HG03060 (cell line): ENCODE measurements at regions not wholly inside any gene's neighbourhood (a gene's known extent, or its start where the extent isn't known, plus 50 kb on each side); places are given as distances from the start of the nearest gene placed in this dataset.

Experiments
- ATAC-seq: cut with Tn5 transposase; IDR thresholded peaks from one replicate; pipeline ENCODE4 v1.9.1; 2021; ENCODE audit warnings: low read depth, moderate number of reproducible peaks; ENCODE audit not compliant: unreplicated experiment

DNA sequence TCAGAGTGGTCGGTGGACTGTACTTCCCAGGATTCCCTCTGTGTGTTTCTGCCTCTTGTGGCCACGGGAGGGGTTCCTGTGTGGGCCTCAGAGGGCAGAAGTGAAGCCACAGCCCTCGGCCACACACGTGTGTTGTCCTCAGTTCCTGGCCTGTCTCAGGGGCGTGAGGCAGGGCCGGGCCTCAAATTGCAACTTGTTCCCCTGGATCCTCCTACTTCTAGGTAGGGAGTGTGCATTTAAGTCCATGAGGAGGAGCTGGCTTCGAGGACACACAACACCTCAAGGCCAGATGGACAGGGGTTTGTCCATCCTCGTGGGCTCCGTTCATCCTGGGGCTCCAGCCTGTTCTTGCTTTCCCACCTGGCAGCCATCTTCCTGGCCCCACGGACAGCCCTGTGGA is 573.0 kb downstream of the TBC1D22A start:
- ATAC-seq, result no peak

DNA sequence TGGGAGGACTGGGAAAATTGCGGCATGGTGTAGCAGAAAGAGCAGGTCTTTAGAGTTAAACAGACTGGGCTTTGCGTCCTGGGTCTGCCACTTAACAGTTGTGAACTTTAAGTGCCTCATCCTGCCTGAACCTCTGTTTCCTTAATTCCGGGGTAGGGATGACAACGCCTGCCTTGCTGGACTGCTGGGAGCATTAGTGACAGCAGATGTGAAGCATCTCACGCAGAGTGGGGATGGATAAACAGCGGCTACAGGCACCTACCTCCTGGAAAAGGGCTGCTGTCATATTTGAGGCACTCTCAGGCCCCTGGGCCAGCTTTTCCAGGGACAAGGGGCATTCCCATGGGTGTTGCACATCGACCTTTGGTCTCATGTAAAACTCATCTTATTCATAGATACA is 572.2 kb downstream of the TBC1D22A start:
- ATAC-seq, result no peak

DNA sequence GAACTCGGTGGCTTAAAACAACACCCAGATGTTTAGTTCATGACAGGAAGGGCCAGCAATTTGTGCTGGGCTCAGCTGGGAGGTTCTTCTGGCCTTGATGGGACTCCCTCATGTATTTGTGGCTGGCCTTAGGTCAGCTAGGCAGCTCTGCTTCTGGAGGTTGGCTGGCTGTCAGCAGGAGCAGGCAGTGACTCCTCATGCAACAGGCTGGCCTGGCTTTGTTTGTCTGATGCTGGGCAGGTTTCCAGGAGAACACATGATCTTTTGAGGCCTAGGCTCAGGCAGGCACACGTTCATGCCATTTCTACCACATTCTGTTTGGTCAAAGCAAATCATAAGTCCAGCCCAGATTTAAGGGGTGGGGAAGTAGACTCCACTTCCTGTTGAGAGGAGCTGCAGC is 571.2 kb downstream of the TBC1D22A start:
- no peak for ATAC-seq

DNA sequence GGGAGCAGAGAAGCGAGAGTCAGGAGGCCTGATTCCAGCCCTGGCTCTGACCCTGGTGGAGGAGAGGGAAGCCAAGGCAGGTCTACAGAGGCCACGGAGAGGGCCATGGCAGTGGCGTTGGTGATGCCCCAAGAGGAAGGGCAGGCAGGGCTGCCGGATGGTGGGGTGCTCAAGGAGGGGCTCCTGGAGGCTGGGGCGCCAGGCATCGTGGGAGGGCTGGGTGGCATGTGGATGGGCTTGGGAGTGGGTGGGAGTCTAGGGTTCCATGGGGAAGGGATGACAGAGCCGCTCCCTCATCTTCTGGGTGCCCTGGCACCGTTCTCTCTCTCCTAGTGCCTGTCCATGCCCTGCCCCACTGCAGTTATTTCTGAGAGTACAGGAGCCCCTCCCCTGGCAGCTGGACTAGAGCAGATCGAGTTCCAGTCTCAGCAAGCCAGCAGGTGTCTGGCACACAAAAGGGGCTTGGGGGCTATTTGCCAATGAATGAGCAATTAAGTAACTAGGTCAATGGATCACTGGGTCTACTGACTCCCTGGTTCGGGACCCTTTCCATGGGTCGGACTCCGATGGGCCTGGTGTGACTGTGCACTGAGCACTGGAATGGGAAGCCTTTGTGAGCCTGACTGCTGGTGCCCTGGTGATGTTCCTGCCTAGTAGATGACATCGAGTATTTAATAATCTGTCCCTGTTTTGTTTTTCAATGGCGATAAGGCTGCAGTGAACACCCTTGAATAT is 570.0 kb downstream of the TBC1D22A start:
- no peak for ATAC-seq

DNA sequence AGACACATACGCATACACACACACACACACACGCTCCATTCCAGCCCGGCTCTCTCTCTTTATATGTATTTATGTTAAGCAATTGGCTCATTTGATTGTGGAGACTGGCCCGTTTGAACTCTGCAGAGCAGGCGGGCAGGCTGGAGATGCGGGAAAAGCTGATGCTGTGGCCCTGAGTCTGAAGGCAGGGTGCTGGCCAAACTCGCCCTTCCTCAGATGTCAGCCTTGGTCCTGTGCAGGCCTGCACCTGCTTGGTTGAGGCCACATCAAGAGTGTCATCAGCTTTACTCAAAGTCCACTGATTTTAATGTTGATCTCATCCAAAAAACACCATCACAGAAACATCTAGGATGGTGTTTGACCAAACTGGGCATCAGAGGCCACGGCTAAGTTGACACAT is 569.3 kb downstream of the TBC1D22A start:
- no peak for ATAC-seq

DNA sequence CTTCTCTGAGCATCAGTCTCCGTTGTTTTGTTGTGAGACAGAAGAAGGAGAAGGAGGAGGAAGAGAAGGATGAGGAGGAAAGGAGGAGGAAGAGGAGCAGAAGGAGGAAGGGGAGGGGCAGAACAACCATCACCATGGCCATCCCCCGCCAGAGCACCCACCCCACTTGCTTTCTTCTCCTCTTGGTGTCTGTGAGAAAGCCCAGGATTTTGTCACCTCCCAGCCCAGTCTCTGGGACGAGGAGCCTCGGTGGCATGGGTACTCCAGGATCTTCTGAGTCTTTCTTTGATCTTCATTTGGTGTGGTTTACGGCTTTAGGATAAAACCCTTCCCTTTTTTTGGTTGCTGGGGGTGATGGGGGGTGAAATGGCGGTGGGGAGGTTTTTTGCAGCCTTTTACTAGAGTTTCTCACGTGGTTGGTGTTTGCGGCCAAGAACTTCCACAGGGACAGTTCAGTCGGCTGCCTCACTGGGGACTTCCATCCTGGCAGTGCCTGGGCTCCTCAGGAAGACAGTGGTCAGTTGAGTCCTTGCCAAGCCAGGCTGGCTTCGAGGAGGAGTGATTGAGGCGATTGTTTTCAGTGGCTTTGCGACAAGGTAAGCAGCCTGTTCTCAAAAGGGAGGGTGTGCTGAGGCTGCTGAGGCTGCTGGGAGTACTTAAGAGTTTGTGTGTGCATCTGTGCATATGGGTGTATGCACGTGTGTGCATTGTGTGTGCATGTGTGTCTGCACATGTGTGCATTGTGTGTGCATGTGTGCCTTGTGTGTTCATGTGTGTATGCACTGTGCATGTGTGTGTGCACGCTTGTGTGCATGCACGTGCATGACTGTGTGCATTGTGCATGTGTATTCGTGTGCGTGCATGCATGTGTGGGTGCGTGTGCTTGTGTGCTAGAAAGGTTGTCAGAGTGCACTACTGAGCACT is 567.5 kb downstream of the TBC1D22A start:
- no peak for ATAC-seq

DNA sequence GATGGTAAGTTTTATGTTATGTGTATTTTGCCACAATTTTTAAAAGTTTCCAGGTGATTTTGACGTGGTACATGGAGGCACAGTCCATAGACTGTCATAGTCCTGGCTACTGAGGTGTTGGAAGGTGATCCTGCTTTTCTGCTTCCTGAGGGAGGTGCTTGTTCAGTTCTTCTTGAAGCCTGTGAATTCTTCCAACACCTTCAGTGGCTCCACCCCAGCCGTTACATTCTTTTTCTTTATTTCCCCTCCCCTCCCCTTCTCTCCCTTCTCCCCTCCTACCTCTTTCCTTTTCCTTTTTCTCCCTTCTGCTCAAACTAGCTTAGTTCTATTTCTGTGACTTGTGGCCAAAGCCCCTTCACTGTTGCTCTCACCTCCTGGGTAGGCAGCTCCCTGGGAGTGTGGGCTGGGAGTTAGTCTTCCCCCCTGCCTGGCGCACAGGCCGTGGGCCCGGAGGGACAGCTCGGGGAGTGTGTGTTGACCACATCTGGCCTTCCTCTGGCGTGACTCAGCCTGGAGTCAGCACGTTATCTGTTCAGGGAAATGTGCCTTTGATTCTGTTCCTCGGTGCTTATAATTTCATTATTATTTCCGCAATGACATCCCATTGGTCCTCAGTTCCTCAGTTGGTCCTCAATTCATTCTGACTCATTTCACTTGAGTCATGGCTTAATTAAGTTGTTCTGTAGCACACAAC is 566.2 kb downstream of the TBC1D22A start:
- no peak for ATAC-seq

DNA sequence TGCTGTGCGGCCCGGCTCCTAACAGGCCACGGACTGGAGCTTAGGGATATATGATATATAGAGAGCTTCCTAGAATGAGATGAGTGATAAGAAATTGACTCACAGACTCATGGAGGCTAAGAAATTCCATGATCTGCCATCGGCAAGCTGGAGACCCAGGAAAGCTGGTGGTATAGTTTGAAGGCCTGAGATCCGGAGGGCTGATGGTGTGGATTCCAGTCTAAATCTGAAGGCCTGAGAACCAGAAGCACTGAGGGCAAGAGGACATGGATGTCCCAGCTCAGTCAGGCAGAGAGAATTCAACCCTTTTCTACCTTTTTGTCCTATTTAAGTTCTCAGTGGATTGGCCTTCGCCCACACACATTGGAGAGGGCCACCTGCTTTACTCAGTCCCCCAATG is 564.8 kb downstream of the TBC1D22A start:
- no peak for ATAC-seq

DNA sequence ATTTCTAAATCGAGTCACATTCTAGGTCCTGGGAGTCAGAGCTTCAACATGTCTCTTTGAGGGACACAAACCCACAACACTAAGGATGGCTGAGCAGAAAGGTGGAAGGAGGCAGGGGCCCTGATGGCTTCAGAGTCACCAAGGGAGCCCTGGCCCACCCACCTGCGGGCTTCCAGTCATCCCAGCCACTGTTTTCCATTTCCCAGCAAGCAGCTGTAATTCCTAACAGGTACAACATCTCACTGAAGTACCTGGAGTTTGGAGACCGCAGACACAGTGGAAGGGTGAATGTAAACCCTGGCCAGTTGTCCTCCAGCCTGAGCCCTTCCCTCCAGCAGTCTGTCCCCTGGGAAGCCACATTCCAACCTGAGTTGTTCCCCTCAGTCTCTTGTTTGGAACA is 562.8 kb downstream of the TBC1D22A start:
- ATAC-seq, result no peak

DNA sequence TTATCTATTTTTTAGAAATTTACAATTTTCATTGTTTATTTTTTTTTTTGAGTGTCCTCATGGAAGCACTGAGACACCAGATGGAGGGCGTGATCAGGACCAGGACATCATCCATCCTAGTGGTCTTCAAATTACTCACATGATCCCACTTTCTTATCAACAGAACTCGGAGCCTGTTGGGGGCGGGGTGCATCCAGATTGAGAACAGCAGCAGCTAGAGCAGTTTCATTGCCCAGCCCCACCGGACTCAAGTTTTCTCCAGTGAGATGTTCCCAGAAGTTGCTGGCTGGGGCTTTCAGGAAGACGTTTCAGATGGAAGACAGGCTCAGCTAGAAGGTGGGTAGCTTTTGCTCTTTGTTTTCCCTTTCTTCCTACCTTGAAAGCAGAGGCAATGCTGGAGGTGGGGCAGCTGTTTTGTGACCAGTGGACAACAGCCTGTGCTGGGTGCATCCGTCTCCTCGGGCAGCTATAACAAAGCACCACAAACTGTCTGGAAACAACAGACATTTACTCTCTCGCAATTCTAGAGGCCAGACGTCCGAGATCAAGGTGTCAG is 562.1 kb downstream of the TBC1D22A start:
- no peak for ATAC-seq

DNA sequence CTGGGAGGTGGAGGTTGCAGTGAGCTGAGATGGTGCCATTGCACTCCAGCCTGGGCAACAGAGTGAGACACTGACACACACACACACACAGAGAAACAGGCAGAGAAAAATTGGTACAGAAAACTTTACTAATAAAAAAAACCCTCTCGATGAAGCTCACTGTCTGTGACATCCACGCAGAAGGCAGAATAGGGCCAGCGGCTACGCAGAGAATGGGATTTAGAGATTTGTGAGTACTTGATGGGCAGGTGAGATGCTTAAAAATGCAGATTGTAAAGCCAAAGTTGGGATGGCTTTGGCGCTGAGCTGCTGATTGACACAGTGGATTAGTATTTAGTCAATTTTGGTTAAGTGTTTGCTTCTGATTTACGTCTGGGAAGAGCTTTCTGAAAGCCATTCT is 561.1 kb downstream of the TBC1D22A start:
- ATAC-seq, result no peak

DNA sequence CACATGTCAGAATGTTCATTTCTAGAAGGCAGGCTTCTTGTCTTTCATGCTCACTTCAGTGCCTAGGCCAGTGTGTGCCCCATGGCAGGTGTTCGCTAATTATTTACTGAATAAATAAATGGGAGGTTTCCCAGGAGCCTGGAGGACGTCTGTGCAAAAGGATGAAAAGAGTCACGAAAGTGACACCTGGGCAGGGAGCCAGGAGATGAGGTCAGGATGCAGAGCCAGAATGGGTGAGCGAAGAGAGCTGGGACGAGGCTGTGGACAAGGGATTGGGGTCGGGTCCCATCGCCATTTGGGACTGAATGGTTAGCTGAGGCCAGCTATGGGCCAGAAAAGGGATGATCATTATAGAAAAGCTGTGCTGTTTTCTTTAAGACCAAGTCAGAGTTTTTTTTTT is 560.4 kb downstream of the TBC1D22A start:
- ATAC-seq, result no peak

DNA sequence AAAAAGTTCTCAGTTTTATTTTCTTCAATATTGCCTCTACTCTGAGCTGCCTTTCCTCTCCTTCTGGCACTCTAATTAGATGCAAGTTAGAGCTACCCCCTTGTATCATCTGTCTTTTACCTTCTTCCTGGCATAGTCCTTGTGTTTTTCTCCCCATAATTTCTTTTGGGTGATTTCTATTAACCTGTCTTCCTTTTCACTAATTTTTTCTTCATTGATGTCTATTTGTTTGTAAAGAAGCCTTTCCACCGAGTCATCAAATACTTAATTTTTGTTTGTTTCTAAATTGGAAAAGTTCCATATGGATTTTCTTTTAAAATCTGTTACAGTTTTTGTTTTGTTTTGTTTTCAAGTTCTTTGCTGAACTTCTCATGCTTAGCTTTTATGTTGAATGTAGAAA is 558.1 kb downstream of the TBC1D22A start:
- no peak for ATAC-seq

DNA sequence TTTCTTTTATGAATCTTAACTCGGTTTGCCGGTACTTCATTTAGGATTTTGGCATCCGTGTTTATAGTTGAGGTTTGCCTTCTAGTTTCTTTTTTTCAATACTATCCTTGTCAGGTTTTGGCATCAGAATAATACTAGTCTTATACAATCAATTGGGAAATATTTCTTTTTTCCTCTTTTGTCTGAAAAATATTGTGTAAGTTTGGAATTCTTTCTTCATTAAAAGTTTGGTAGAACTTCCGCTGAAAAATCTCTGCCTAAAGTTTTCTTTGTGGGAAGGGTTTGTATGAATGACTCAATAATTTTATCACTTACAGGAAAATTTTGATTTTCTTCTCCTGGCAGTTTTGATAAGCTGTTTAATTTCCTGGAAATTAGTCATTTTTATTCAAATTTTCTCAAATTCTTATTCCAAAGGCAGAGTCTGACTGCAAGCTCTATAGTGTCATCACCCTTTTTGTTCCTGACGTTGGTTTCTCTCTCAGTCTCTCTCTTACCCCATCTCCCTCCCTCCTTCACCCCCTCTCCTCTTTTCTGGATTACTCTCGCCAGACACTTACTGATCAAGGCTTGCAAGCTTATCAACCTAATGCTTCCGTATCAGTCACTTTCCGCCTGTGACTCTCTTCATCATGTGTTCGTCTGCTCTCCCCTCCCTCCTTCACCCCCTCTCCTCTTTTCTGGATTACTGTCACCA is 555.7 kb downstream of the TBC1D22A start:
- no peak for ATAC-seq

DNA sequence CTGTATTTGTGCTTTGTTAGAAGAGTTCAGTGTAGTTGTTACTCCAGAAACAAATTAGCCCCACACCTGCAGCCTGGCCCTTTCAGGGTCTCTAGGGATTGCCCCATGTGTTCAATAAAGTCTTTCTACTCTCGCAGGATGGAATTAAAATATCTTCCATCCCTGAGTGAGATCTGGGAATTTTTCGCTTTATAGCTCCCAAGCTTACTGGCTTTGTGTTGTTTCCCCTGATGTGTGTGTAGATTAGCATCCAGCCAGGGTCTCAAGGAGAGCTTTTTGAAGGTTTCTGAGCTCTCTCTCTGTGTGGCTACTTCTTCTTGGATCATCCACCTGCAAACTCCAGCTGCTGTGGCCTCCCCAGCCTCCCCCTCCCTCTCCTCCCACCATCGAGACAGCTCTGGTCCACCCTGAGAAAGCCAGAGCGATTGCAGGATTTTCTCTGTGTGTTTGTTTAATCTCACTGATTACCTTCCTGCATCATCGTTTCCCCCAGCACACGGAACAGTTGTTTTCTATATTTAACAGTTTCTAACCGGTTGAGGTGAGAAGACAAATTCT is 553.5 kb downstream of the TBC1D22A start:
- ATAC-seq, result no peak

DNA sequence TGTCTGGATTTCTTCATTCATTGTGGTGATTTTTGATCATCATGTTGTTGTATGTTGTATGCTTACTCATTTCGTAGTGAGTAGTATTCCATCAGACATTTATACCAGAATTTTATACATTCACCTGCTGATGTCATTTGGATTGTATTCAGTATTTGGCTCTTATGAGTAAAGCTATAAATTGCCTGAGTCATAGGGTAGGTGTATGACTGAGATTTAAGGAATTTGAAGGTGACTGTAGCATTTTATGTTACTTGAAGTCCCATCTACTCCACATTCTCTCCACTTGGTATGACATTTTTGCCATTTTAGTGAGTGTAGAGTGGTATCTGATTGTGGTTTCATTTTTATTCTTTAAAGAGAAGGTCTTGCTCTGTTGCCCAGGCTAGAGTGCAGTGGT is 548.2 kb downstream of the TBC1D22A start:
- ATAC-seq, result no peak

DNA sequence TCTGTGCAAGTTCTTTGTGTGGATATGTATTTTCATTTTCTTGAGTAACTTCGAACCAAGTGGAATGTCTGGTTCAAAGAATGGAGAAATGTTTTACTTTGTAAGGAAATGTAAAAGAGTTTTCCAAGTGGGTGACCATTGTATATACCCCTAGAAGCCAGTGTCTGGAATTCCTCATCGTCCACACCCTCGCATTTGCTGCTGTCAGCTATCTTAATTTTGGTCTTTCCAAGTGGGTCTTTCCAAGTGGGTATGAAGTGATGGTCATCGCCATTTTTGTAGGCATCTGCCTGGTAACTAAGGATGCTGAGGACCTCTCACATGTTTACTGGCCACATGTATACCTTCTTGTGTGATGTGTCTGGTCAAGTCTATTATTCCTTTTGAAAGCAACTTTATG is 547.5 kb downstream of the TBC1D22A start:
- ATAC-seq, result no peak

DNA sequence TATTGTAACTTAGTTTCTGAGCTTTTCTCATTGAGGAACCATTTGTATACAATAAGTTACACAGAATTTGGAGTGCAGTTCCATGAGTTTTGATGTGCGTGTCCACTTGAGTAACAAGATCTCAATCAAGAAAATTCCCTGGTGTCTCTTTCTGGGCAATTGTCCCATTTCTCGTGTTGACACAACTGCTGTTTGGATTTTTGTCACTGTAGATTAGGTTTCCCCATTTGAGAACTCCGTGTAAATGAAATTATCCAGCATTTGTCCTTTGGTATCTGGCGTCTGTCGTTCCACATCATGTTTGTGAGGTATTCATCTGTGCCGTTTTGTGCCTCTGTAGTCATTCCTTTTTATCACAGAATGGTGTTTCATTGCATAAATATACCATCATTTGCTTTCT is 547.0 kb downstream of the TBC1D22A start:
- no peak for ATAC-seq

DNA sequence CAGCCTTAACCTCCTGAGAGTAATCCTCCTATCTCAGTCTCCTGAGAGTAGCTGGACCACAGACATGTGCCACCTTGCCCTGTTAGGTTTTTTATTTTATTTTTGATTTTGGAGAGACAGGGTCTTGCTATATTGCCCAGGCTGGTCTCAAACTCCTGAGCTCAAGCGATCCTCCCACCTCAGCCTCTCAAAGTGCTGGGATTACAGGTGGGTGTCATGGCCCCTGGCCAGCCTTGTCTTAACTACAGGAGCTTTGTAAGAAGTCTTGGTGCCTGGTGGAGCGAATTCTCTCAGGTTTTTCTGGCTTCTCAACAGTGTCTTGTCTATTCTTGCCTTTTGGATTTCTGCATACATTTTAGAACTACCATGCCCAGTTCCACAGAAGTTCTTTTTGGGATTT is 546.4 kb downstream of the TBC1D22A start:
- no peak for ATAC-seq

DNA sequence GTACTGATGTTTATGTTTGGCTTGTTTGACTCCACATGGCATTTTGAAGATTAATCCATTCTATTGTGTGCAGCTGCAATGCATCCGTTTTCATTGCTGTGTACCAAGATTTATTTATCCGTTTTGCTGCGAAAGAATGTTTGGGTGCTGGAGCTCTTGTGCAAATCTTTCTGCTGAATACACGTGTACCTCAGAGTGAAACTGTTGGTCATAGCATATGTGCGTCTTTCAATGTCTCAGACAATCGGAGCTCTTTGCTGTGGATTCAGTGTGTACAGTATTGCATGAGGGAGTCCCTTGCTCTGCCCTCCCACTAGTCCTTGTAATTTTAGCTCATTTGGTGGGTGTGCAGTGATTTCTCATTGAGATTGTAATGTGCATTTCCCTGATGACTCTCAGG is 545.4 kb downstream of the TBC1D22A start:
- ATAC-seq, result no peak
